Trophoblast cell (in vitro differentiated cells and primary cell): ENCODE measurements at regions not wholly inside any gene's neighbourhood (a gene's known extent, or its start where the extent isn't known, plus 50 kb on each side); places are given as distances from the start of the nearest gene placed in this dataset.

ENCODE experiments used
- DNase-seq, 2 donors: peaks; one replicate each; pipeline ENCODE4 v3.0.0-alpha.2; 2016
- H2AFZ ChIP-seq: 2 replicates; pipeline ENCODE4 v1.6.1; 2013; ENCODE audit warnings: low read length, moderate library complexity, mild to moderate bottlenecking; ENCODE audit not compliant: insufficient read depth, poor library complexity
- H2AK5ac ChIP-seq: 2 replicates; pipeline ENCODE4 v1.6.1; 2013; ENCODE audit warnings: mild to moderate bottlenecking, low read length
- H2BK120ac ChIP-seq: 2 replicates; pipeline ENCODE4 v1.6.1; 2013; ENCODE audit warnings: low read length, mild to moderate bottlenecking, moderate library complexity; ENCODE audit not compliant: insufficient read depth, poor library complexity
- H2BK12ac ChIP-seq: 2 replicates; pipeline ENCODE4 v1.6.1; 2013; ENCODE audit warnings: mild to moderate bottlenecking, low read length, moderate library complexity
- H2BK5ac ChIP-seq: 2 replicates; pipeline ENCODE4 v1.6.1; 2013; ENCODE audit warnings: low read length, low read depth, moderate library complexity, mild to moderate bottlenecking; ENCODE audit not compliant: poor library complexity
- H3K14ac ChIP-seq: 2 replicates; pipeline ENCODE4 v1.6.1; 2013; ENCODE audit warnings: mild to moderate bottlenecking, low read length
- H3K18ac ChIP-seq: 2 replicates; pipeline ENCODE4 v1.6.1; 2013; ENCODE audit warnings: mild to moderate bottlenecking, low read length
- H3K23ac ChIP-seq: 2 replicates; pipeline ENCODE4 v1.6.1; 2013; ENCODE audit warnings: low read length
- H3K27ac ChIP-seq: 2 replicates; pipeline ENCODE4 v1.5.1; 2013; ENCODE audit warnings: low read depth, mild to moderate bottlenecking, inconsistent platforms, low read length, moderate library complexity
- H3K27me3 ChIP-seq: 2 replicates; pipeline ENCODE4 v1.6.1; 2013; ENCODE audit warnings: inconsistent platforms, mild to moderate bottlenecking, low read length, moderate library complexity; ENCODE audit not compliant: insufficient read depth
- H3K36me3 ChIP-seq, 2 experiments: 1 replicate in 1 of 2; 2 replicates in 1 of 2; pipeline ENCODE4 v1.6.1; 2013; ENCODE audit warnings: low read length in 2 of 2, mild to moderate bottlenecking in 2 of 2, moderate library complexity in 1 of 2; ENCODE audit not compliant: insufficient read depth in 2 of 2, control insufficient read depth in 1 of 2
- H3K4ac ChIP-seq: 2 replicates; pipeline ENCODE4 v1.6.1; 2013; ENCODE audit warnings: low read depth, mild to moderate bottlenecking, low read length, moderate library complexity
- H3K4me1 ChIP-seq, 2 experiments: 1 replicate in 1 of 2; 2 replicates in 1 of 2; pipeline ENCODE4 v1.6.1; 2013; ENCODE audit warnings: low read length in 2 of 2, mild to moderate bottlenecking in 2 of 2, moderate library complexity in 1 of 2; ENCODE audit not compliant: insufficient read depth in 2 of 2, control insufficient read depth in 1 of 2
- H3K4me2 ChIP-seq: 2 replicates; pipeline ENCODE4 v1.6.1; 2013; ENCODE audit warnings: inconsistent platforms, mild to moderate bottlenecking, low read length, moderate library complexity
- H3K4me3 ChIP-seq: 2 replicates; pipeline ENCODE4 v1.5.1; 2013; ENCODE audit warnings: mild to moderate bottlenecking, low read depth, low read length, inconsistent platforms
- H3K79me1 ChIP-seq: one replicate; pipeline ENCODE4 v1.6.1; 2013; ENCODE audit warnings: low read length
- H3K79me2 ChIP-seq: 2 replicates; pipeline ENCODE4 v1.6.1; 2013; ENCODE audit warnings: low read length, mild to moderate bottlenecking; ENCODE audit not compliant: control insufficient read depth, insufficient read depth, poor library complexity
- H3K9ac ChIP-seq: 2 replicates; pipeline ENCODE4 v1.6.1; 2013; ENCODE audit warnings: mild to moderate bottlenecking, low read length
- H3K9me3 ChIP-seq: 2 replicates; pipeline ENCODE4 v1.6.1; 2013; ENCODE audit warnings: low read depth, mild to moderate bottlenecking, control low read depth, inconsistent platforms, low read length; ENCODE audit not compliant: insufficient read depth
- H4K12ac ChIP-seq: 2 replicates; pipeline ENCODE4 v1.6.1; 2013; ENCODE audit warnings: low read depth, mild to moderate bottlenecking, low read length, moderate library complexity
- H4K8ac ChIP-seq: 2 replicates; pipeline ENCODE4 v1.6.1; 2013; ENCODE audit warnings: low read depth, mild to moderate bottlenecking, low read length, moderate library complexity
- H4K91ac ChIP-seq: one replicate; pipeline ENCODE4 v1.6.1; 2013; ENCODE audit warnings: low read depth, mild to moderate bottlenecking, low read length, moderate library complexity
- WGBS: extraction: QIAGEN DNeasy Blood & Tissue Kit; methylation state at CpG from one replicate; pipeline ENCODE4 v1.1.7; 2013; ENCODE audit warnings: missing lambda C conversion rate; ENCODE audit not compliant: insufficient read length, insufficient coverage; ENCODE audit errors: extremely low coverage; 5-methylcytosine and 5-hydroxymethylcytosine counted together

- no peaks in the 10 kb centered on the region for H3K79me1 ChIP-seq
- peak overlapping the region; percentile 27 for H2AFZ ChIP-seq
- H2AK5ac ChIP-seq, result no peak overlapping the region
- no peak overlapping the region for H3K14ac ChIP-seq
- H4K91ac ChIP-seq, result no peak overlapping the region
- no peaks in the 10 kb centered on the region for H3K36me3 ChIP-seq
- H3K27me3 ChIP-seq, result no peaks in the 10 kb centered on the region
- no peak overlapping the region for H3K27ac ChIP-seq
- H3K9me3 ChIP-seq, result peaks cover under 1% of the 10 kb centered on the region
- no peak for DNase-seq
- H4K12ac ChIP-seq, result no peak overlapping the region
- H2BK5ac ChIP-seq, result no peak overlapping the region
- H3K79me2 ChIP-seq, result no peaks in the 10 kb centered on the region
- no peak overlapping the region for H3K4ac ChIP-seq
- H2BK12ac ChIP-seq, result no peak overlapping the region
- H3K9ac ChIP-seq, result no peak overlapping the region
- no CpG with 5 or more reads among the region's 8 CpGs for WGBS
- no peak overlapping the region for H3K4me2 ChIP-seq
- no peak overlapping the region for H3K23ac ChIP-seq
- no peak overlapping the region for H3K4me3 ChIP-seq
- no peak overlapping the region for H2BK120ac ChIP-seq
- H3K4me1 ChIP-seq, result peaks cover 0 to 2% of the 10 kb centered on the region in 2 experiments
- H4K8ac ChIP-seq, result no peak overlapping the region
- peak overlapping the region; percentile 62 for H3K18ac ChIP-seq
Measured at GRCh38 chr9:130785053-130785452, 50.0 kb upstream of the ABL1 start.
